Mucosa of rectum (tissue), 2 donors: ENCODE measurements at regions not wholly inside any gene's neighbourhood (a gene's known extent, or its start where the extent isn't known, plus 50 kb on each side); places are given as distances from the start of the nearest gene placed in this dataset.

Experiments
- H3K27ac ChIP-seq, 2 donors: one replicate each; pipeline ENCODE4 v1.7.0; 2013; ENCODE audit warnings: inconsistent platforms in 2 of 2, low read depth in 2 of 2, low read length in 2 of 2
- H3K27me3 ChIP-seq, 2 donors: one replicate each; pipeline ENCODE4 v1.7.0; 2013; ENCODE audit warnings: low read length in 2 of 2; ENCODE audit not compliant: control insufficient read depth in 2 of 2, insufficient read depth in 2 of 2
- H3K36me3 ChIP-seq, 2 donors: one replicate each; pipeline ENCODE4 v1.7.0; 2013; ENCODE audit warnings: low read length in 2 of 2; ENCODE audit not compliant: control insufficient read depth in 2 of 2, insufficient read depth in 2 of 2
- H3K4me1 ChIP-seq, 2 donors: one replicate each; pipeline ENCODE4 v1.7.0; 2013; ENCODE audit warnings: low read length in 2 of 2, mild to moderate bottlenecking in 1 of 2; ENCODE audit not compliant: control insufficient read depth in 2 of 2, insufficient read depth in 2 of 2
- H3K4me3 ChIP-seq, 2 donors: one replicate each; pipeline ENCODE4 v1.7.0; 2013; ENCODE audit warnings: low read length in 2 of 2
- H3K9ac ChIP-seq, 2 donors: one replicate each; pipeline ENCODE4 v1.7.0; 2013; ENCODE audit warnings: low read length in 2 of 2, low read depth in 1 of 2, mild to moderate bottlenecking in 1 of 2
- H3K9me3 ChIP-seq, 2 donors: one replicate each; pipeline ENCODE4 v1.7.0; 2013; ENCODE audit warnings: low read length in 2 of 2; ENCODE audit not compliant: control insufficient read depth in 2 of 2
- donor health status: healthy.
- donor health status: Normal muscosa, but diverticular disease.

- H3K4me1 ChIP-seq, result no peaks in the 10 kb centered on the region
- no peak overlapping the region for H3K4me3 ChIP-seq
- no peaks in the 10 kb centered on the region for H3K27me3 ChIP-seq
- H3K27ac ChIP-seq, result no peak overlapping the region
- no peaks in the 10 kb centered on the region for H3K36me3 ChIP-seq
- no peak overlapping the region for H3K9ac ChIP-seq
- H3K9me3 ChIP-seq, result no peaks in the 10 kb centered on the region
These were observed 446.2 kb downstream of the PLK2 start for GRCh38 chr5:58013542-58014258.

GRCh38 chr5:58012801-58013315 is 447.0 kb downstream of the PLK2 start:
- H3K4me3 ChIP-seq, result no peak overlapping the region
- H3K9me3 ChIP-seq, result no peaks in the 10 kb centered on the region
- no peak overlapping the region for H3K9ac ChIP-seq

GRCh38 chr5:58012102-58012501 is 447.8 kb downstream of the PLK2 start:
- no peaks in the 10 kb centered on the region for H3K27me3 ChIP-seq
- H3K27ac ChIP-seq, result no peak overlapping the region
- no peaks in the 10 kb centered on the region for H3K36me3 ChIP-seq
- no peak overlapping the region for H3K4me3 ChIP-seq
- no peaks in the 10 kb centered on the region for H3K4me1 ChIP-seq
- no peak overlapping the region for H3K9ac ChIP-seq
- no peaks in the 10 kb centered on the region for H3K9me3 ChIP-seq

More at GRCh38 chr5:58012801-58013315, 447.0 kb downstream of the PLK2 start:
- Histone ChIP-seq H3K27me3 (no peaks in the 10 kb centered on the region), H3K36me3 (no peaks in the 10 kb centered on the region), H3K27ac (no peak overlapping the region), H3K4me1 (no peaks in the 10 kb centered on the region)

GRCh38 chr5:58011301-58011700 is 448.6 kb downstream of the PLK2 start:
- Histone ChIP-seq H3K4me3 (no peak overlapping the region), H3K9ac (no peak overlapping the region), H3K27ac (no peak overlapping the region), H3K27me3 (no peaks in the 10 kb centered on the region), H3K4me1 (no peaks in the 10 kb centered on the region), H3K9me3 (no peaks in the 10 kb centered on the region), H3K36me3 (no peaks in the 10 kb centered on the region)

- Histone ChIP-seq H3K4me1 (no peaks in the 10 kb centered on the region), H3K4me3 (no peak overlapping the region), H3K9me3 (no peaks in the 10 kb centered on the region), H3K27me3 (no peaks in the 10 kb centered on the region), H3K27ac (no peak overlapping the region), H3K36me3 (no peaks in the 10 kb centered on the region), H3K9ac (no peak overlapping the region)
These were observed 450.1 kb downstream of the PLK2 start for GRCh38 chr5:58009754-58010153.

GRCh38 chr5:58002323-58002722 is 457.6 kb downstream of the PLK2 start:
- Histone ChIP-seq H3K4me3 (no peak overlapping the region), H3K9ac (no peak overlapping the region), H3K27me3 (no peaks in the 10 kb centered on the region), H3K27ac (no peak overlapping the region), H3K4me1 (no peaks in the 10 kb centered on the region), H3K36me3 (no peaks in the 10 kb centered on the region), H3K9me3 (no peaks in the 10 kb centered on the region)

- Histone ChIP-seq H3K9ac (no peak overlapping the region), H3K27me3 (peaks cover 0 to 1% of the 10 kb centered on the region in 2 donors), H3K36me3 (no peaks in the 10 kb centered on the region), H3K4me3 (no peak overlapping the region), H3K27ac (no peak overlapping the region), H3K9me3 (no peaks in the 10 kb centered on the region), H3K4me1 (no peaks in the 10 kb centered on the region)
These were observed 466.0 kb downstream of the PLK2 start for GRCh38 chr5:57993866-57994265.

GRCh38 chr5:57989378-57989777 is 470.5 kb downstream of the PLK2 start:
- Histone ChIP-seq H3K9me3 (no peaks in the 10 kb centered on the region), H3K36me3 (no peaks in the 10 kb centered on the region), H3K9ac (no peak overlapping the region)

GRCh38 chr5:57988813-57989212 is 471.1 kb downstream of the PLK2 start:
- no peak overlapping the region for H3K4me3 ChIP-seq
- H3K27ac ChIP-seq, result no peak overlapping the region
- no peaks in the 10 kb centered on the region for H3K9me3 ChIP-seq
- peaks cover 0 to 1% of the 10 kb centered on the region in 2 donors for H3K27me3 ChIP-seq
- H3K36me3 ChIP-seq, result no peaks in the 10 kb centered on the region
- no peaks in the 10 kb centered on the region for H3K4me1 ChIP-seq
- H3K9ac ChIP-seq, result no peak overlapping the region

More at GRCh38 chr5:57989378-57989777, 470.5 kb downstream of the PLK2 start:
- Histone ChIP-seq H3K27ac (no peak overlapping the region), H3K27me3 (peaks cover 0 to 1% of the 10 kb centered on the region in 2 donors), H3K4me1 (no peaks in the 10 kb centered on the region), H3K4me3 (no peak overlapping the region)

- no peak overlapping the region for H3K27ac ChIP-seq
- H3K27me3 ChIP-seq, result peaks cover 0 to 1% of the 10 kb centered on the region in 2 donors
- no peaks in the 10 kb centered on the region for H3K9me3 ChIP-seq
These were observed 472.3 kb downstream of the PLK2 start for GRCh38 chr5:57987552-57987951.

More at GRCh38 chr5:57987552-57987951, 472.3 kb downstream of the PLK2 start:
- H3K4me3 ChIP-seq, result no peak overlapping the region
- no peaks in the 10 kb centered on the region for H3K4me1 ChIP-seq
- no peaks in the 10 kb centered on the region for H3K36me3 ChIP-seq
- H3K9ac ChIP-seq, result no peak overlapping the region
